SH-SY5Y (cell line): ENCODE measurements at regions not wholly inside any gene's neighbourhood (a gene's known extent, or its start where the extent isn't known, plus 50 kb on each side); places are given as distances from the start of the nearest gene placed in this dataset.
A peak's percentile ranks its signal among the peaks of the same experiment; 100 is the strongest.

Experiments used
- GATA2 ChIP-seq: IDR thresholded peaks from 2 replicates; pipeline ENCODE4 v1.6.1; 2011; ENCODE audit warnings: mild to moderate bottlenecking, low read depth, low read length
- GATA3 ChIP-seq: IDR thresholded peaks from 2 replicates; pipeline ENCODE4 v1.6.1; 2011; ENCODE audit warnings: low read depth, mild to moderate bottlenecking, low read length, moderate library complexity

GRCh38 chr6:139855671-139856311 lies 481.3 kb upstream of the CITED2 start:
- no peak for TF ChIP-seq GATA2
- TF ChIP-seq GATA3, result no peak

GRCh38 chr6:139853302-139853992 lies 479.0 kb upstream of the CITED2 start:
- TF ChIP-seq GATA2 (no peak), GATA3 (no peak)

DNA sequence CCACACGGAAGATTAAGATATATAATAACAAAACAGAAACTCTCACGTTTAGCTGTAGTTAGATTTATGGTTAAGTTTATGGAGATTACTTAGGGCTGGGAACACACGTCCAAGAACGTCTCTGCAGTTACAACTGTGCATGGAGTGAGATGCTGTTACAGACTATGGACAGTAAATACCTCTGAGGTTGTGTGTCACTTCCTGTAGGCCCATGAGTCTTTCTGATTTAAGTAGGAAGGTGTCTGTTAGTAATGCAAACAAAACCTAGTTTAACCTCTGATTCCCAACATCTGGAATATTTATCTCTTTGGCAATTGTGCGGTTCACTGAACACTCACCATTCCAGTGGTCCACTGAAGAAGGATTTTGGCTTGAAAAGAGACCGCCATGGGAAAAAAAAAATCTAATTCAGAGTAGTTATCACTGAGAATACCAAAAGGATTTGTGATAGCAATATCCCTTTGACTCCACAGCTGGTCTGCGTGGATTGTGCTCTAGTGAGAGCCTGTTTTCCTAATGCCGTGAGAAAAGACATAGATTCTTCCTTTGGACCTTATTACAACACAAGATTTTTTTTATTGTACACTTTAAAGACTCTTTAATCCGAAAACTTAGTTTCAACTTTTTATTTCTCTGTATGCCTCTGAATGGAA lies 478.2 kb upstream of the CITED2 start:
- TF ChIP-seq GATA2 (no peak), GATA3 (no peak)

- TF ChIP-seq GATA3 (no peak), GATA2 (no peak)
Observed at GRCh38 chr6:139852067-139852466, 477.6 kb upstream of the CITED2 start.

DNA sequence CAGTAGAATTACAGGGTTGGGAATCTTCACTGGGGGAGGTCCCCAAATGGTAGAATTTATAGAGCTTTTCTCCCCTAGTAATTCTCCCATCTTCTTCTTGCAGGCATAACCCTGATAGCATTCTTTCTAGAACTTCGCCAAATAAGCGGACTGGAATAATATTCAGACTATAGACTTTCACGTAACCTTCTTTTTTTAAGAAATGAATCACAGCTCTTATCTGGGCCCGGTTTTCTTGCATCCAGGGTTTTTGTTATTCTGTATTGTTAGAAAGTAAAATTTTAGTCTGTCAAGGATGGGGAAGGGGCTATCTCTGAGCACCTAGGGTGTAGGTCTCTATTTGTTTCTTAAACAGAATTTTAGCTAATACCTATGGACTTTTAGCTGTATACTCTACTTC lies 476.8 kb upstream of the CITED2 start:
- TF ChIP-seq GATA3, result no peak
- TF ChIP-seq GATA2, result no peak

- TF ChIP-seq GATA2 (no peak), GATA3 (no peak)
Observed at GRCh38 chr6:139850512-139850911, 476.1 kb upstream of the CITED2 start.

GRCh38 chr6:139847457-139847813 lies 473.0 kb upstream of the CITED2 start:
- TF ChIP-seq GATA3 (no peak), GATA2 (peak; percentile 43; the same call in 1 of the 2 replicates)

GRCh38 chr6:139846538-139847456 lies 472.3 kb upstream of the CITED2 start:
- no peak for TF ChIP-seq GATA2

GRCh38 chr6:139844907-139845306 lies 470.5 kb upstream of the CITED2 start:
- TF ChIP-seq GATA2 (no peak), GATA3 (no peak)

GRCh38 chr6:139841794-139842215 lies 467.4 kb upstream of the CITED2 start:
- TF ChIP-seq GATA2 (no peak), GATA3 (no peak)

GRCh38 chr6:139839506-139840156 lies 465.2 kb upstream of the CITED2 start:
- TF ChIP-seq GATA2, result no peak
- TF ChIP-seq GATA3, result no peak

GRCh38 chr6:139834232-139834631 lies 459.8 kb upstream of the CITED2 start:
- no peak for TF ChIP-seq GATA2
- no peak for TF ChIP-seq GATA3

DNA sequence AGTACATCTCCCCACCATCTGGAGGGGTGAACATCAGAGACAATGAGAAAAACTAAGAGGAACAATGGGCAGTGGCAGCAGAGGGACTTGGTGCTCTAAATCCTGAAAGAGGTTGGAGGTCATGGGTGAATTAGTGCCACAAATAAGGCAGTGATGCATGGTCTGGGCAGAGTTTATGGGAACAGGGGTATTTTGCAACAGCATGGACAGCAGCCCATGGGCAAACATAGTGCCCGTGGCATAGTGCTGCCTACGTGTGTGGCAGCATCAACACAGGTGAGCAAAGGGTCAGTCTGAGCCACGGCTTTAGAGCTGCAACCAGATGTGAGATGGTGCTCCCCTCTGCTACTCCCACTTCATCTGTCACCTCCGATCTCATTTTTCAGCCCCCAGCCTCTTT lies 459.1 kb upstream of the CITED2 start:
- TF ChIP-seq GATA2, result no peak
- no peak for TF ChIP-seq GATA3
